HG02938 (cell line): ENCODE measurements at regions not wholly inside any gene's neighbourhood (a gene's known extent, or its start where the extent isn't known, plus 50 kb on each side); places are given as distances from the start of the nearest gene placed in this dataset.

Source experiments
- ATAC-seq: cut with Tn5 transposase; IDR thresholded peaks from one replicate; pipeline ENCODE4 v1.9.1; 2021; ENCODE audit warnings: mild to moderate bottlenecking, moderate library complexity; ENCODE audit not compliant: unreplicated experiment

GRCh38 chr18:63071701-63072141, 247.8 kb downstream of the BCL2 start:
- no peak for ATAC-seq

- ATAC-seq = no peak
Measured at GRCh38 chr18:63070767-63071502, 248.6 kb downstream of the BCL2 start.

GRCh38 chr18:63069496-63069895, 250.1 kb downstream of the BCL2 start:
- ATAC-seq = no peak

- ATAC-seq = no peak
Measured at GRCh38 chr18:63067939-63068338, 251.6 kb downstream of the BCL2 start.

GRCh38 chr18:63065172-63065571, 254.4 kb downstream of the BCL2 start:
- no peak for ATAC-seq

GRCh38 chr18:63063171-63063570, 256.4 kb downstream of the BCL2 start:
- no peak for ATAC-seq

- no peak for ATAC-seq
Measured at GRCh38 chr18:63062246-63062645, 257.3 kb downstream of the BCL2 start.

- ATAC-seq = no peak
Measured at GRCh38 chr18:63061303-63061702, 258.3 kb downstream of the BCL2 start.

- no peak for ATAC-seq
Measured at GRCh38 chr18:63058521-63058920, 261.0 kb downstream of the BCL2 start.

GRCh38 chr18:63057707-63058106, 261.9 kb downstream of the BCL2 start:
- ATAC-seq = no peak

GRCh38 chr18:63054901-63055584, 264.5 kb downstream of the BCL2 start:
- no peak for ATAC-seq

GRCh38 chr18:63051928-63052327, 267.6 kb downstream of the BCL2 start:
- no peak for ATAC-seq

- ATAC-seq = peak; percentile 54
Measured at GRCh38 chr18:63050667-63051395, 268.7 kb downstream of the BCL2 start.

GRCh38 chr18:63046375-63046774, 273.2 kb downstream of the BCL2 start:
- no peak for ATAC-seq

GRCh38 chr18:63043516-63043915, 276.1 kb downstream of the BCL2 start:
- no peak for ATAC-seq

GRCh38 chr18:63042351-63042750, 277.2 kb downstream of the BCL2 start:
- ATAC-seq = no peak

GRCh38 chr18:63040788-63041410, 278.7 kb downstream of the BCL2 start:
- ATAC-seq = peak; percentile 72

GRCh38 chr18:63037491-63037890, 282.1 kb downstream of the BCL2 start:
- no peak for ATAC-seq

GRCh38 chr18:63031375-63031774, 288.2 kb downstream of the BCL2 start:
- ATAC-seq = no peak
